ENCODE measurements at regions not wholly inside any gene's neighbourhood (a gene's known extent, or its start where the extent isn't known, plus 50 kb on each side); places are given as distances from the start of the nearest gene placed in this dataset.
"Not testable (repeated sequence)": the region's sequence is repeated elsewhere in the genome, so short reads cannot be mapped to it uniquely, and the experiment has no call there.

DNA sequence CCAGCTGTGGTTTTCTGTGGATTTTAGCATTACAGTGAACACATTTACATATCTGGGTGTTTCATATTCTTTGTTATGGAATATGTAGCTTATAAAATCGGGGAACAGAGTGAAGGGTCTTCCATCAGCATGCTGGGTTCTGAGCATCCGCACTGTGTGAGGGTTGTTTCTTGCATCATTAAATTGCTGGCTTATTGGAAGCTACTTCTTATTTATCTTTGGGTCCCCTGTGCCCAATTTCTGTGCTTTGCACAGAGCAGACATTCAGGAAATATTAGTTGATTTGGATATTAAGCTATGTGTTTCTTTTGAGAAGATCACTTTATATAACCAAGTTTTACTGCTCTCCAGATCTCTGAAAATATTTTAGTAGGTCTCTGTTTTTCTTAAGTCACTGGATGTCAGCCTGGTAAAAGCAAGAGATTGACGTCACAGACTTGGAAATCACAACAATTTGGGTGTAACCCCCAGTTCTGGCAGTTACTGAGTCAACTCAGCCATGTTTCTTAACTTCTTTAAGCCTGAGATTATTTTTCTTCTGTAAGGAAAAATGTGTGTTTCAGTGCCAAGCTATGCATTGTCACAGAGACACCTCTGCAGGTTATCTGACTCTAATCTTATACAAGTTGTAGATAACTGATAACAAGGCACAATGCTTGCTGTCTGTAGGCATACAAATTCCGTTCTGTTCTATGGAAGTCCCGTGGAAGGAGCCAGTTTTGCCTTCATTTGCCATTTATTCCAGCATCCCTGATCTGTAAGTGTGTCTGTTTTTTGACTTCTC lies 258.3 kb upstream of the KAZN start:
- Histone ChIP-seq H3K4me3 (no peak overlapping the region), H3K27ac (peak overlapping the region in 1 of 2 donors; percentile 49)
- no peak for DNase-seq (ENCODE audit: low spot score)
- TF ChIP-seq, protein P1, sequence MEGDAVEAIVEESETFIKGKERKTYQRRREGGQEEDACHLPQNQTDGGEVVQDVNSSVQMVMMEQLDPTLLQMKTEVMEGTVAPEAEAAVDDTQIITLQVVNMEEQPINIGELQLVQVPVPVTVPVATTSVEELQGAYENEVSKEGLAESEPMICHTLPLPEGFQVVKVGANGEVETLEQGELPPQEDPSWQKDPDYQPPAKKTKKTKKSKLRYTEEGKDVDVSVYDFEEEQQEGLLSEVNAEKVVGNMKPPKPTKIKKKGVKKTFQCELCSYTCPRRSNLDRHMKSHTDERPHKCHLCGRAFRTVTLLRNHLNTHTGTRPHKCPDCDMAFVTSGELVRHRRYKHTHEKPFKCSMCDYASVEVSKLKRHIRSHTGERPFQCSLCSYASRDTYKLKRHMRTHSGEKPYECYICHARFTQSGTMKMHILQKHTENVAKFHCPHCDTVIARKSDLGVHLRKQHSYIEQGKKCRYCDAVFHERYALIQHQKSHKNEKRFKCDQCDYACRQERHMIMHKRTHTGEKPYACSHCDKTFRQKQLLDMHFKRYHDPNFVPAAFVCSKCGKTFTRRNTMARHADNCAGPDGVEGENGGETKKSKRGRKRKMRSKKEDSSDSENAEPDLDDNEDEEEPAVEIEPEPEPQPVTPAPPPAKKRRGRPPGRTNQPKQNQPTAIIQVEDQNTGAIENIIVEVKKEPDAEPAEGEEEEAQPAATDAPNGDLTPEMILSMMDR (IDR thresholded peaks at IDR 0.05) = no peak

DNA sequence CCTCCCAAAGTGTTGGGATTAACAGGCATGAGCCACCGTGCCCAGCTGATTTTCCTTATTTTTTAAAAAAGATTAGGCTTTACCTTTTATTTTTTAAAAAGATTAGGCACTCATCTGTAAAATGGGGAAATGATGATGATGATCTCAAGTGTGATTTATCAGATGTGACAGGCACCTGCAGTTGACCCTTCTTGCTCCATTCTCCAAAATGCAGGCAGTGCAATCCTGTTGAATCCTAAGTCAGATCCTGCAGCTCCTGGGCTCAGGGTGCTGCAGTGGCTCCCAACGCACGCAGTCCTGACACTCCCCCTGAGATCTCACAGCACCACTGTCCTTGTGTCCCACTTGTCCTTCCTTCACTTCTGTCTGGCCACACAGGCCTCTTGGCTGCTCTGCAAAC lies 257.3 kb upstream of the KAZN start:
- no peak overlapping the region for H3K27ac ChIP-seq
- no peak overlapping the region for H3K4me3 ChIP-seq
- DNase-seq (ENCODE audit: low spot score) = no peak
- TF ChIP-seq, protein P1 (IDR thresholded peaks at IDR 0.05) = no peak

DNA sequence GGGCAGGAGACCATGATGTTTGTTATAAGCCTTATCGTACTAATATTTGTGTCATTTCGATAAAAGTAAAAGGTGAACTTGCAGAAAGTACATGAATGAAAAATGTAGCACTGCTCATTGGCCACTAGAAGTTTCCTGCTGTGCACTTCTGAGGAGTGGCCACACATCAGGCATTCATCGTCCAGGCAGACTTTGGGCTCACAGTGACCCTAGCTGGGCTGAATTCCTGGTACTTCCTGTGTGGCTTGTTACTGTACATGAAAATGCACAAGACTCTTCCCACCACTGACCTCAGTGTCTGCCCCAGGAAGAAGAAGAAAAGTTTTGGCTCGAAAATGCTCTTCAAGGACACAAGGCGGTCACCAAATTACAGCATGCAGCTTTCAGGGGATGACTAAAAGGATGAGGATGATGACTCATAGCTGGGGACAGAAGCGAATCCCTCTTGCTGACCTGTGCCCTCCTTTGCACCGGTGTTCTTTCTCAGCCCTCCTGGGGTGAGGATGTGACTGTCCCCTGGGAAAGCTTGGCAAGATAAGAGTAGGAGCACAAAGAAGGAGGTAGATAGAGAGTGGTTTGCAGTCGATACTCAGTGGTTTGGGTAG lies 252.4 kb upstream of the KAZN start:
- TF ChIP-seq, protein P1 (IDR thresholded peaks at IDR 0.05) = no peak
- Histone ChIP-seq H3K27ac (no peak overlapping the region), H3K4me3 (no peak overlapping the region)
- no peak for DNase-seq (ENCODE audit: low spot score)

DNA sequence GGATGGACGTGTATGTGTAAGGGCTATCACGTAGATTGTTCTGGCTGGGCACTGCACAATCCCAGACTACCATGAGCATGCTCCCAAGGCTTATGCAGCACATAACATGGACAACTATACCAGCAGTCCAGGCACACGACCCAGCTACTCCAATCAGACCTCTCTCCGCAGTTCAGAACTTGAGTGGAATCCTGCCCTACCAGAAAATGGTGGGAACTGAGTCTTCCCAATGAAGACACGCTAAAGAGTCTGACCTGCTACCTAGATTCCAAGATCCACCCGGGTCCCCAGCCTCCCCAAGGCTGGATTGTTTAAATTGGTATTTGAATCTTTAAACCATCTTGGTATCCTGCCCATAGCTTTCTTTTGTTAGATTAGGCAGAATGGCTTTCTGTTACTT lies 251.3 kb upstream of the KAZN start:
- no peak for DNase-seq (ENCODE audit: low spot score)
- TF ChIP-seq, protein P1 (IDR thresholded peaks at IDR 0.05) = no peak
- no peak overlapping the region for H3K27ac ChIP-seq
- no peak overlapping the region for H3K4me3 ChIP-seq

DNA sequence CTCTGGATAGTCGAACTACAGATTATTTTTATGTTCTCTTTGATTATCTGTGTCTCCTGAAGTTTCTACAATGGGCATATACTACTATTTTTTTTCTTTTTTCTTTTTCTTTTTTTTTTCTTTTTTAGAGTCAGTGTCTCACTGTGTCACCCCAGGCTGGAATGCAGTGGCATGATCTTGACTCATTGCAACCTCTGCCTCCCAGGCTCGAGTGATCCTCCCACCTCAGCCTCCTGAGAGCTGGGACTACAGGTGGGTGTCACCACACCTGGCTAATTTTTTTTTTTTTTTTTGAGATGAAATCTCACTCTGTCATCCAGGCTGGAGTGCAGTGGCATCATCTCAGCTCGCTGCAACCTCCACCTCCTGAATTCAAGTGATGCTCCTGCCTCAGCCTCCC lies 250.7 kb upstream of the KAZN start:
- no peak for DNase-seq (ENCODE audit: low spot score)
- no peak overlapping the region for H3K4me3 ChIP-seq
- H3K27ac ChIP-seq = no peak overlapping the region
- TF ChIP-seq, protein P1 (IDR thresholded peaks at IDR 0.05) = no peak

DNA sequence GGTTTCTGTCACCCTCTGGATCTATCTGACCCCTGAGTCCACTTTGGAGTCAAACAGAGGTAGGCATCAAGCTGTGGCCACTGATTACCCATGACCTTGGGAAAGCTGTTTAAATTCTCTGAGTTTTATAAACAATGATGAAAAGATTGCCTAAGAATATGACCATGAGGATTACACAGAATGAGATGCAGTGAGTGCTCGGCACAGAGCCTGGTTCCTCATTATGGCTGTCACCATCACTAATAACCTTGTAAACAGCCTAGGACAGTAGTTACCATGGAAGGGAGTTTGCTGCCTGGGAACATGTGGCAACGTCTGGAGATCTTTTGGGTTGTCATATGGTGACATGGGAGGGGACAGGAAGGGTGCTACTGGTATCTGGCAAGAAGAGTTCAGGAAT lies 248.3 kb upstream of the KAZN start:
- TF ChIP-seq, protein P1 (IDR thresholded peaks at IDR 0.05) = no peak
- no peak overlapping the region for H3K27ac ChIP-seq
- no peak for DNase-seq (ENCODE audit: low spot score)
- H3K4me3 ChIP-seq = no peak overlapping the region

DNA sequence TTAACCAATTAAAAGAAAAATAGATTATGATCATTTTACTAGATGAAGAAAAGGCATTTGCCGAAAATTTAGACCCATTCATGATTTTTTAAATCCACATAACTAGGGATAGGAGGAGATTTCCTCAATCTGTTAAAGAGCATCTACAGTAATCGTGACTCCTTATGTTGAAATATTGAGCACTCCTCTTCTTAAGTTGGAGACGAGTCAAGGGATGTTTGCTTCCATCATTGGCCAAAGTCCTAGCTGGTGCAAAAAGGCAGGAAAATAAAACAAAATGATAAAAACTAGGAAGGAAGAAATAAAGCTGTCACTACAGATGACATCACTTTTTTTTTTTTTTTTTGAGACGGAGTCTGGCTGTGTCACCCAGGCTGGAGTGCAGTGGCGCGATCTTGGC lies 245.6 kb upstream of the KAZN start:
- TF ChIP-seq, protein P1 (IDR thresholded peaks at IDR 0.05) = no peak

DNA sequence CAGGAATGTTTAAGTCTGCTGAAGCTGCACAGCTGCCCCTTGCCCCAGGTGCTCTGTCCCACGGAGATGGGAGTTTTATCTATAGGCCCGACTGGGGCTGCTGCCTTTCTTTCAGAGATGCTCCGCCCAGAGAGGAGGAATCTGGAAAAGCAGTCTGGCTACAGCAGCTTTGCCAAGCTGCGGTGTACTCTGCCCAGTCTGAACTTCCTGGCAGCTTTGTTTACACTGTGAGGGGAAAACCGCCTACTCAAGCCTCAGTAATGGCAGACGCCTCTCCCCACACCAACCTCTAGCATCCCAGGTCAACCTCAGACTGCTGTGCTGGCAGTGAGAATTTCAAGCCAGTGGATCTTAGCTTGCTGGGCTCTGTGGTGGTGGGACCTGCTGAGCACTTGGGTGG lies 237.5 kb upstream of the KAZN start:
- H3K4me3 ChIP-seq; DNase-seq (ENCODE audit: low spot score); H3K27ac ChIP-seq: not testable (repeated sequence)

More for the DNA sequence above, 245.6 kb upstream of the KAZN start:
- Histone ChIP-seq H3K4me3 (no peak overlapping the region), H3K27ac (no peak overlapping the region)
- no peak for DNase-seq (ENCODE audit: low spot score)
